Large intestine (tissue), 3 donors: ENCODE measurements at regions not wholly inside any gene's neighbourhood (a gene's known extent, or its start where the extent isn't known, plus 50 kb on each side); places are given as distances from the start of the nearest gene placed in this dataset.

Experiments used
- DNase-seq, 2 donors: peaks; one replicate each; pipeline versions ENCODE4 v3.0.0 to v3.0.0-alpha.2; 2013
- H3K27ac ChIP-seq: one replicate; pipeline ENCODE4 v1.5.1; 2013; ENCODE audit warnings: low read length
- H3K27me3 ChIP-seq: 2 replicates; pipeline ENCODE4 v1.6.1; 2013; ENCODE audit warnings: low read length; ENCODE audit not compliant: control insufficient read depth, insufficient read depth
- H3K36me3 ChIP-seq: 2 replicates; pipeline ENCODE4 v1.6.1; 2013; ENCODE audit warnings: low read length; ENCODE audit not compliant: control insufficient read depth, insufficient read depth
- H3K4me1 ChIP-seq: one replicate; pipeline ENCODE4 v1.6.1; 2013; ENCODE audit warnings: low read length; ENCODE audit not compliant: control insufficient read depth, insufficient read depth
- H3K4me3 ChIP-seq: one replicate; pipeline ENCODE4 v1.5.1; 2013; ENCODE audit warnings: low read length
- H3K9me3 ChIP-seq: one replicate; pipeline ENCODE4 v1.6.1; 2013; ENCODE audit warnings: mild to moderate bottlenecking, low read depth, low read length, moderate library complexity; ENCODE audit not compliant: control insufficient read depth
- WGBS: methylation state at CpG from one replicate; pipeline ENCODE4 v1.1.5; 2013; ENCODE audit warnings: low lambda C conversion rate; ENCODE audit not compliant: insufficient coverage; 5-methylcytosine and 5-hydroxymethylcytosine counted together

DNA sequence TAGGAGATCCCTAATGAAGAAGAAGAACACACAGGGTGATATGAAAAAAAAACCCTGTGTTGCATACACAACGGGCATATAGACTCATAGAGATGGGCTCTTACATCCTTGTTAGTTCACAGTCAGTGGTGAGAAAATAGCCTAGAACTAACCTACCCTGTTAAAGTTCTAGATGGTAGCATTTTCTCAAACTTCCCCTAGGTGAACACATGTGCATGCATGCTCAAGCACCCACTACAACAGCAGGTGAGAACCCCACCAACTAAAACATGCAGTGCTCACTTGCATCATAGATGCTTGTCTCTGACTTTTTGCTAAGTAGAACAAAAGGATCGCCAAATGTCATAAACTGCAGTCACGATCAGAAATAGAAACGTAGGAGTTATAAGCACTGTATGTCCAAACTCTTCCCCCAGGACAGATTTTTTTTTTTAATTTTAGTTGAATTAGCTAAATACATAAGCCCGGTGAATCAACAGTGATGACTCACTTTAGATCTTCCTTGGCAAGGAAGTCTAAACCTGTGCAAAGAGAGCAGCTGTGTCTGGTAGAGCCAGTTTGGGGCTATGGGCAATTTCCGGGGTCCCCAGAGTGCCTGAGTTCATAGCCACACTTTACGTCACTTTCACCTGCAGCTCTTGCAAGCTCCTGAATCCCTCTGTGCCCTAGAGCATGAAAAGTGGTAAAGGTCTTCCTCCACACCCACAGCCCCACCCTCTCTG, 96.2 kb upstream of the SEMA6D start:
- Histone ChIP-seq H3K9me3 (no peaks in the 10 kb centered on the region), H3K36me3 (no peaks in the 10 kb centered on the region), H3K27me3 (no peaks in the 10 kb centered on the region), H3K27ac (no peak overlapping the region), H3K4me3 (no peak overlapping the region), H3K4me1 (no peaks in the 10 kb centered on the region)
- WGBS, result 100% methylated on average over 1 of the region's 7 CpGs
- DNase-seq, result no peak

DNA sequence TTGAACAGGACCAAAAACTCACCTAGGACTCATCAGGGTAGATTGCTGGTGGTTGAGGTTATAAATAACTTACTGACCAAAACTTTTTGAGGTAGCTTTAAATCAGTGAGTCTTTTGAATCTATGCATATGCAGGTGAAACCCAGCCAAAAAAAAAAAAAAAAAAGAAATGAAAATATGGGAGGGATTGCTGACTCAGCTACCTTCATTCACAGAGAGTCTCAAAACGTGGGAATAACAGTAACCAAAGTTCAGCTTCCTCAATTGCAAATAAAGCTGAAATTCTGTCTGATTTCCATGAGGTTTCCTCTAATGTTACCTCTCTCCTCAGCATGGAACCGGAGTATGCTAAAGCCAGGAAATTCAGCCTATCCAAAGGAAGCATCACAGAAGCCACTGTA, 95.2 kb upstream of the SEMA6D start:
- Histone ChIP-seq H3K4me3 (no peak overlapping the region), H3K36me3 (no peaks in the 10 kb centered on the region), H3K27ac (no peak overlapping the region), H3K9me3 (no peaks in the 10 kb centered on the region), H3K4me1 (no peaks in the 10 kb centered on the region), H3K27me3 (no peaks in the 10 kb centered on the region)
- no peak for DNase-seq
- no CpG with 5 or more reads among the region's 2 CpGs for WGBS

DNA sequence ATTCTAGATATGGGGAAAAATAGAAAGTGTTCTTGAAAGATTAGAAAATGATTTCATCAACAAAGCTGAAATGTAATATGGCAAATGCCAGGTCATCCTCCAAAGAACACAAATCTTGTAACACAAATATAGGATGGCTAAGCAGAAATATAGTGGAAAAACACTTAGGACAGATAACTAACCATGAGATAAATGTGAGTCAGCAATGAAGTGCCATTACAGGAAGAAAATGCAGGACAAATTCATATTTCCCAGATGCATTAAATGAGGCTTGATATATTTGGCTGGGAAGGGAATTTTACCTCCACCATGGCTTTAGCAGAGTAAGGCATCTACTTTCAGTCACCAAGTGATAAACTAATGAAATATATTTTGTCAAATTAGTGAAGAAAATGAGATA, 92.8 kb upstream of the SEMA6D start:
- H3K27ac ChIP-seq, result no peak overlapping the region
- no peaks in the 10 kb centered on the region for H3K9me3 ChIP-seq
- no peak overlapping the region for H3K4me3 ChIP-seq
- H3K4me1 ChIP-seq, result no peaks in the 10 kb centered on the region
- no peaks in the 10 kb centered on the region for H3K27me3 ChIP-seq
- no peaks in the 10 kb centered on the region for H3K36me3 ChIP-seq
- no peak for DNase-seq

- H3K9me3 ChIP-seq, result no peaks in the 10 kb centered on the region
- H3K4me1 ChIP-seq, result no peaks in the 10 kb centered on the region
- no CpG with 5 or more reads among the region's 1 CpG for WGBS
- no peak overlapping the region for H3K27ac ChIP-seq
- H3K27me3 ChIP-seq, result no peaks in the 10 kb centered on the region
- H3K4me3 ChIP-seq, result no peak overlapping the region
- no peaks in the 10 kb centered on the region for H3K36me3 ChIP-seq
- no peak for DNase-seq
These were observed 78.3 kb upstream of the SEMA6D start for GRCh38 chr15:47639042-47639441.

DNA sequence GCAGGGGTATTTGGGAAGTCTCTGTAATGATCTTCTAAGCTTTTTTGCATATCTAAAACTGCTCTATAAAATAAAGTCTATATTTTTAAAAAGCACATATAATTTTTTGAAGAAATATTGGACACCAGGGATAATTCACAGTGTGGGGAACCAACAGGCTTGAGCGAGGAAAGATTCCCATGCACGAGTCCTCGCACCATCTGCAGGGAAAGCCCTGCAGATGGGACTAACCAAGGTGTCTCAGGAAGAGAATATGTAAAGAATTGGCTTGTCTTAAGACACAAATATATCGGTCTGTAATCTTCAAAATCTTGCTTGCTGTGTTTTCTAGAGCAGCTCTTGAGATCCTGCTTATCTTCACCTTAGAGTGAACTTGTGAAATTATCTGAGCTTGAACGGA, 77.2 kb upstream of the SEMA6D start:
- Histone ChIP-seq H3K27me3 (no peaks in the 10 kb centered on the region), H3K27ac (no peak overlapping the region), H3K4me1 (no peaks in the 10 kb centered on the region), H3K36me3 (no peaks in the 10 kb centered on the region), H3K4me3 (no peak overlapping the region), H3K9me3 (no peaks in the 10 kb centered on the region)
- WGBS, result 100% methylated on average over 1 of the region's 5 CpGs
- DNase-seq, result no peak

DNA sequence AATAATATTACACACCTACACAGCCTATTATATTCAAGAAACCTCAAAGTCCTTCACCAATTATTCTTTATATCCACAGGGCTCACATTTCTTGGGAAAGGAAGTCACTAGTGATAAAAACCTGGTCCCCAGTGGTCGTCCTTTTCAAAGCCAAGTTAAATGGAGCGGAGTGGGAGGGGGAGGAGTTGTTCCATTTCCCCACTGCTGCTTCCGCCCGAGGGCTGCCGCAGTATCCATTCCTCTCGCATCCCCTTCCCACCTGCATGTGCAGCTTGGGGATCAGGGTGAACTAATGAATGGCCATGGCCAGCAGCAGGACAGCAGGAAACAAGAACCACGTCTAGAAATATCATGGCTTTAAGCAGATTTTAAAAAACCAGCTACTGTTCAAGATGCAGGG, 76.4 kb upstream of the SEMA6D start:
- no peaks in the 10 kb centered on the region for H3K4me1 ChIP-seq
- H3K27ac ChIP-seq, result no peak overlapping the region
- no peaks in the 10 kb centered on the region for H3K27me3 ChIP-seq
- H3K9me3 ChIP-seq, result no peaks in the 10 kb centered on the region
- no peaks in the 10 kb centered on the region for H3K36me3 ChIP-seq
- H3K4me3 ChIP-seq, result no peak overlapping the region
- WGBS, result no CpG with 5 or more reads among the region's 7 CpGs
- DNase-seq, result no peak

DNA sequence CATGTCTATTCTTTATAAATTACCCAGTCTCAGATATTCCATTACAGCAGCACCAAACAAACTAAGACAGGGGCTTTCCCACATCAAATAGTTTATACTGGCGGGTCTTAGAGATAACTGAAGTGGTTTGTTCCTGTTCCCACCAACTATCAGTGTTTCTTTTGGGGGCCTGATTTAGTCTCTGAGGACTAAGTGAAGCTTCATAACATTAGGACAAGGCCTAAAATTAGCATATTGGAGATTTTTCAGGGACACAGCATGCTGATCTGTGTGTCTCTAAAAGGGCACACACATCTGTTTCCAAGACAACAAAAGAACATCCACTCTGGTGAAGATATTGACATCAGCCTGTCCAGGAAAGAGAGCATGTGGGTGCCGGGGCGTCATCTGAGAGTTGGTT, 72.6 kb upstream of the SEMA6D start:
- Histone ChIP-seq H3K9me3 (no peaks in the 10 kb centered on the region), H3K4me3 (no peak overlapping the region), H3K27ac (no peak overlapping the region), H3K27me3 (no peaks in the 10 kb centered on the region), H3K36me3 (no peaks in the 10 kb centered on the region), H3K4me1 (no peaks in the 10 kb centered on the region)
- WGBS, result no CpG with 5 or more reads among the region's 3 CpGs
- peak in 1 of 2 donors; percentile 6 for DNase-seq

DNA sequence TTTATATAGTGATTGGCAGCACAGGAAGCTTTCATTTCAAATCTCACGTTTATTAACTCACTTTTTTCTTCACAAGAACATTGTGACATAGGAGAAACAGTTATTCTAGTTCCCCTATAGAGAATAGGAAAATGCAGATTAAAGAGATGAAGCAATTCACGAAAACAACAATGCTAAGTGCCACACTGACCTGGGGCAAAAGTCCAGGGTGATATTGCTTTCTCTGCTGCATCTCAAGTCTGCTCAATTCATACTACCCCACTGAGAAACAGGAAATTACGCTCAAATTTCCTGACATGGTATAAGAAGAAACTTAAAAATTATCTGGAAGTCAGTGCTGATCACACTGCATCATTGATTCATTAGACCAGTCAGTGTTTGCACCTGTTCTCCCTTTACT, 66.7 kb upstream of the SEMA6D start:
- peaks cover 30% of the 10 kb centered on the region for H3K4me1 ChIP-seq
- no peak overlapping the region for H3K27ac ChIP-seq
- DNase-seq, result peak; percentile 42 to 84
- 60% methylated on average over 1 of the region's 3 CpGs for WGBS
- no peaks in the 10 kb centered on the region for H3K9me3 ChIP-seq
- H3K4me3 ChIP-seq, result no peak overlapping the region
- H3K27me3 ChIP-seq, result no peaks in the 10 kb centered on the region
- H3K36me3 ChIP-seq, result no peaks in the 10 kb centered on the region

- no CpG with 5 or more reads among the region's 7 CpGs for WGBS
- no peaks in the 10 kb centered on the region for H3K27me3 ChIP-seq
- H3K4me1 ChIP-seq, result peaks cover 30% of the 10 kb centered on the region
- DNase-seq, result peak in 1 of 2 donors; percentile 54
- no peaks in the 10 kb centered on the region for H3K36me3 ChIP-seq
- H3K9me3 ChIP-seq, result no peaks in the 10 kb centered on the region
- H3K4me3 ChIP-seq, result no peak overlapping the region
- H3K27ac ChIP-seq, result no peak overlapping the region
These were observed 65.0 kb upstream of the SEMA6D start for GRCh38 chr15:47652328-47652727.

GRCh38 chr15:47652844-47653243, 64.5 kb upstream of the SEMA6D start:
- Histone ChIP-seq H3K4me1 (peaks cover 30% of the 10 kb centered on the region), H3K36me3 (no peaks in the 10 kb centered on the region), H3K9me3 (no peaks in the 10 kb centered on the region), H3K27me3 (no peaks in the 10 kb centered on the region), H3K27ac (no peak overlapping the region), H3K4me3 (no peak overlapping the region)
- DNase-seq, result no peak
- WGBS, result no CpG with 5 or more reads among the region's 2 CpGs

GRCh38 chr15:47661661-47662180, 55.6 kb upstream of the SEMA6D start:
- WGBS, result 100% methylated on average over 3 of the region's 5 CpGs
- DNase-seq, result no peak
- Histone ChIP-seq H3K4me1 (no peaks in the 10 kb centered on the region), H3K27me3 (no peaks in the 10 kb centered on the region), H3K36me3 (no peaks in the 10 kb centered on the region), H3K9me3 (no peaks in the 10 kb centered on the region), H3K4me3 (no peak overlapping the region), H3K27ac (no peak overlapping the region)
